Liver (tissue), 8 donors: ENCODE measurements at regions not wholly inside any gene's neighbourhood (a gene's known extent, or its start where the extent isn't known, plus 50 kb on each side); places are given as distances from the start of the nearest gene placed in this dataset.

Experiments
- DNase-seq: peaks from one replicate; pipeline ENCODE4 v3.0.0-alpha.2; 2017; ENCODE audit warnings: low spot score
- H3K27ac ChIP-seq, 2 donors: one replicate each; pipeline ENCODE4 v1.7.0; 2013; ENCODE audit warnings: inconsistent platforms in 2 of 2, low read length in 2 of 2, control low read depth in 1 of 2, low read depth in 1 of 2, mild to moderate bottlenecking in 1 of 2
- H3K27me3 ChIP-seq, 4 donors: one replicate each; pipeline versions ENCODE4 v1.6.1 to v1.7.0; 2013; ENCODE audit warnings: low read length in 3 of 4, inconsistent platforms in 1 of 4, mild to moderate bottlenecking in 1 of 4, moderate library complexity in 1 of 4; ENCODE audit not compliant: control insufficient read depth in 4 of 4, insufficient read depth in 4 of 4
- H3K36me3 ChIP-seq, 4 donors: one replicate each; pipeline versions ENCODE4 v1.6.1 to v1.7.0; 2013; ENCODE audit warnings: low read length in 3 of 4, mild to moderate bottlenecking in 3 of 4, low read depth in 1 of 4, moderate library complexity in 1 of 4; ENCODE audit not compliant: control insufficient read depth in 4 of 4, insufficient read depth in 3 of 4
- H3K4me1 ChIP-seq, 4 donors: one replicate each; pipeline versions ENCODE4 v1.6.1 to v1.7.0; 2013; ENCODE audit warnings: low read length in 3 of 4, mild to moderate bottlenecking in 3 of 4, moderate library complexity in 1 of 4; ENCODE audit not compliant: control insufficient read depth in 4 of 4, insufficient read depth in 4 of 4
- H3K4me3 ChIP-seq, 3 donors: one replicate each; pipeline versions ENCODE4 v1.6.1 to v1.7.0; 2013; ENCODE audit warnings: low read length in 3 of 3, control low read depth in 1 of 3, low read depth in 1 of 3, mild to moderate bottlenecking in 1 of 3
- H3K9ac ChIP-seq, 2 donors: one replicate each; pipeline ENCODE4 v1.7.0; 2013; ENCODE audit warnings: low read length in 2 of 2, mild to moderate bottlenecking in 2 of 2, moderate library complexity in 2 of 2, control low read depth in 1 of 2, low read depth in 1 of 2
- H3K9me3 ChIP-seq, 4 donors: one replicate each; pipeline versions ENCODE4 v1.6.1 to v1.7.0; 2013; ENCODE audit warnings: low read length in 3 of 4; ENCODE audit not compliant: control insufficient read depth in 4 of 4
- EGR1 ChIP-seq, 2 donors: IDR thresholded peaks; 2 replicates each; pipeline ENCODE4 v1.6.1; 2016 to 2018; ENCODE audit warnings: antibody characterized with exemption in 2 of 2, low read depth in 2 of 2
- FOXA1 ChIP-seq: IDR thresholded peaks from 2 replicates; pipeline ENCODE4 v1.6.1; 2016; ENCODE audit warnings: antibody characterized with exemption
- FOXA2 ChIP-seq: IDR thresholded peaks from 2 replicates; pipeline ENCODE4 v1.6.1; 2016; ENCODE audit warnings: antibody characterized with exemption
- GABPA ChIP-seq, 2 donors: IDR thresholded peaks in 1 of 2; conservative IDR thresholded peaks in 1 of 2; 2 replicates each; pipeline ENCODE4 v1.6.1; 2016; ENCODE audit warnings: antibody characterized with exemption in 2 of 2, mild to moderate bottlenecking in 1 of 2, moderate library complexity in 1 of 2
- HNF4A ChIP-seq, 2 donors: conservative IDR thresholded peaks; 2 replicates each; pipeline ENCODE4 v1.6.1; 2016; ENCODE audit warnings: antibody characterized with exemption in 2 of 2, mild to moderate bottlenecking in 2 of 2
- HNF4G ChIP-seq: IDR thresholded peaks from 2 replicates; pipeline ENCODE4 v1.6.1; 2016; ENCODE audit warnings: antibody characterized with exemption
- JUND ChIP-seq, 2 donors: IDR thresholded peaks; 2 replicates each; pipeline ENCODE4 v1.6.1; 2016; ENCODE audit warnings: antibody characterized with exemption in 2 of 2
- NR2F2 ChIP-seq: IDR thresholded peaks from 2 replicates; pipeline ENCODE4 v1.6.1; 2016; ENCODE audit warnings: antibody characterized with exemption
- RAD21 ChIP-seq, 2 donors: IDR thresholded peaks; 2 replicates each; pipeline ENCODE4 v1.6.1; 2016; ENCODE audit warnings: antibody characterized with exemption in 2 of 2, mild to moderate bottlenecking in 2 of 2
- RXRA ChIP-seq, 2 donors: IDR thresholded peaks; 2 replicates each; pipeline ENCODE4 v1.6.1; 2017 to 2018; ENCODE audit warnings: antibody characterized with exemption in 2 of 2, mild to moderate bottlenecking in 1 of 2
- SP1 ChIP-seq: IDR thresholded peaks from 2 replicates; pipeline ENCODE4 v1.6.1; 2018; ENCODE audit warnings: antibody characterized with exemption, mild to moderate bottlenecking
- TAF1 ChIP-seq: conservative IDR thresholded peaks from 2 replicates; pipeline ENCODE4 v1.6.1; 2016; ENCODE audit warnings: antibody characterized with exemption, mild to moderate bottlenecking
- YY1 ChIP-seq: IDR thresholded peaks from 2 replicates; pipeline ENCODE4 v1.6.1; 2016; ENCODE audit warnings: antibody characterized with exemption, mild to moderate bottlenecking
- WGBS: extraction: QIAGEN DNeasy Blood & Tissue Kit; methylation state at CpG from one replicate; pipeline ENCODE4 v1.1.7; 2013; 5-methylcytosine and 5-hydroxymethylcytosine counted together
- TF ChIP-seq, protein P1 (sequence below): IDR thresholded peaks from 2 replicates; pipeline ENCODE4 v1.6.1; 2016; ENCODE audit warnings: antibody characterized with exemption
- TF ChIP-seq, protein P2 (sequence below): IDR thresholded peaks from 2 replicates; pipeline ENCODE4 v1.6.1; 2016; ENCODE audit warnings: antibody characterized with exemption, mild to moderate bottlenecking
- TF ChIP-seq, protein P3 (sequence below): fragments of 150-350 bp; IDR thresholded peaks from 2 replicates; pipeline ENCODE4 v1.5.1; 2017; ENCODE audit warnings: improper control_type of control experiment, low read depth, low read length; ENCODE audit not compliant: missing input control
- TF ChIP-seq, protein P4 (sequence below): IDR thresholded peaks from 2 replicates; pipeline ENCODE4 v1.6.1; 2016; ENCODE audit warnings: antibody characterized with exemption
- TF ChIP-seq, protein P5 (sequence below): IDR thresholded peaks from 2 replicates; pipeline ENCODE4 v1.6.1; 2016; ENCODE audit warnings: antibody characterized with exemption
- donor health status: healthy.
- donor health status: healthy.
- donor health status: healthy.
- donor health status: healthy.
- donor health status: healthy.

DNA sequence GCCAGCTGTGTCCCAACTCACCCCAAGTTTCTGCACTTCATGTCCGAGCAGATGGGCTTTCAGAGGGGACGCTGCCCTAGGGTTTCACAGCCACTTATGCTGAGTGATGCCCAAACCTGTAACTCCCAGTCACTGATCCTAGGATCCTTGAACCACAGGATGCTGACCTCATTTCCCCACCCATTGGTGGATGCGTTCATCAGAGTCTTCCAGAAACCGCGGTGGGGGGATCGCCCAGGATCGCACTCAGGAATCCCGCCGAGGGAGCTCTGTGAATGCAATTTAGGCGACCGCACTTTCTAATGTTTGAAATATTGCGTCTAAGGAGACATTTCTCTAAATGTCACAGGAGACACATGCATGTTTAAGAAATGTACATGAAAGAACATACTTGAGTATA, 212.3 kb upstream of the IRX4 start:
- 91% methylated on average over 12 of the region's 12 CpGs for WGBS
- Histone ChIP-seq H3K27me3 (no peaks in the 10 kb centered on the region), H3K36me3 (no peaks in the 10 kb centered on the region), H3K27ac (no peak overlapping the region), H3K9ac (no peak overlapping the region), H3K4me1 (no peaks in the 10 kb centered on the region), H3K4me3 (no peak overlapping the region), H3K9me3 (no peaks in the 10 kb centered on the region)
- no peak for DNase-seq
- TF ChIP-seq NR2F2 (no peak), SP1 (no peak), EGR1 (IDR thresholded peaks at IDR 0.05; ENCODE audit: low read depth in 2 of 2) (no peak), HNF4G (no peak), FOXA2 (no peak), TAF1 (no peak), JUND (IDR thresholded peaks at IDR 0.05) (no peak), RAD21 (IDR thresholded peaks at IDR 0.05) (no peak), YY1 (no peak), FOXA1 (no peak), RXRA (IDR thresholded peaks at IDR 0.05) (no peak), HNF4A (conservative IDR thresholded peaks at IDR 0.05) (no peak), GABPA (IDR thresholded peaks at IDR 0.05 in 1 of 2, conservative IDR thresholded peaks at IDR 0.05 in 1 of 2) (no peak)
- TF ChIP-seq, protein P1, sequence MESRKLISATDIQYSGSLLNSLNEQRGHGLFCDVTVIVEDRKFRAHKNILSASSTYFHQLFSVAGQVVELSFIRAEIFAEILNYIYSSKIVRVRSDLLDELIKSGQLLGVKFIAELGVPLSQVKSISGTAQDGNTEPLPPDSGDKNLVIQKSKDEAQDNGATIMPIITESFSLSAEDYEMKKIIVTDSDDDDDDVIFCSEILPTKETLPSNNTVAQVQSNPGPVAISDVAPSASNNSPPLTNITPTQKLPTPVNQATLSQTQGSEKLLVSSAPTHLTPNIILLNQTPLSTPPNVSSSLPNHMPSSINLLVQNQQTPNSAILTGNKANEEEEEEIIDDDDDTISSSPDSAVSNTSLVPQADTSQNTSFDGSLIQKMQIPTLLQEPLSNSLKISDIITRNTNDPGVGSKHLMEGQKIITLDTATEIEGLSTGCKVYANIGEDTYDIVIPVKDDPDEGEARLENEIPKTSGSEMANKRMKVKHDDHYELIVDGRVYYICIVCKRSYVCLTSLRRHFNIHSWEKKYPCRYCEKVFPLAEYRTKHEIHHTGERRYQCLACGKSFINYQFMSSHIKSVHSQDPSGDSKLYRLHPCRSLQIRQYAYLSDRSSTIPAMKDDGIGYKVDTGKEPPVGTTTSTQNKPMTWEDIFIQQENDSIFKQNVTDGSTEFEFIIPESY = no peak
- TF ChIP-seq, protein P2, sequence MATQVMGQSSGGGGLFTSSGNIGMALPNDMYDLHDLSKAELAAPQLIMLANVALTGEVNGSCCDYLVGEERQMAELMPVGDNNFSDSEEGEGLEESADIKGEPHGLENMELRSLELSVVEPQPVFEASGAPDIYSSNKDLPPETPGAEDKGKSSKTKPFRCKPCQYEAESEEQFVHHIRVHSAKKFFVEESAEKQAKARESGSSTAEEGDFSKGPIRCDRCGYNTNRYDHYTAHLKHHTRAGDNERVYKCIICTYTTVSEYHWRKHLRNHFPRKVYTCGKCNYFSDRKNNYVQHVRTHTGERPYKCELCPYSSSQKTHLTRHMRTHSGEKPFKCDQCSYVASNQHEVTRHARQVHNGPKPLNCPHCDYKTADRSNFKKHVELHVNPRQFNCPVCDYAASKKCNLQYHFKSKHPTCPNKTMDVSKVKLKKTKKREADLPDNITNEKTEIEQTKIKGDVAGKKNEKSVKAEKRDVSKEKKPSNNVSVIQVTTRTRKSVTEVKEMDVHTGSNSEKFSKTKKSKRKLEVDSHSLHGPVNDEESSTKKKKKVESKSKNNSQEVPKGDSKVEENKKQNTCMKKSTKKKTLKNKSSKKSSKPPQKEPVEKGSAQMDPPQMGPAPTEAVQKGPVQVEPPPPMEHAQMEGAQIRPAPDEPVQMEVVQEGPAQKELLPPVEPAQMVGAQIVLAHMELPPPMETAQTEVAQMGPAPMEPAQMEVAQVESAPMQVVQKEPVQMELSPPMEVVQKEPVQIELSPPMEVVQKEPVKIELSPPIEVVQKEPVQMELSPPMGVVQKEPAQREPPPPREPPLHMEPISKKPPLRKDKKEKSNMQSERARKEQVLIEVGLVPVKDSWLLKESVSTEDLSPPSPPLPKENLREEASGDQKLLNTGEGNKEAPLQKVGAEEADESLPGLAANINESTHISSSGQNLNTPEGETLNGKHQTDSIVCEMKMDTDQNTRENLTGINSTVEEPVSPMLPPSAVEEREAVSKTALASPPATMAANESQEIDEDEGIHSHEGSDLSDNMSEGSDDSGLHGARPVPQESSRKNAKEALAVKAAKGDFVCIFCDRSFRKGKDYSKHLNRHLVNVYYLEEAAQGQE = no peak
- TF ChIP-seq, protein P3, sequence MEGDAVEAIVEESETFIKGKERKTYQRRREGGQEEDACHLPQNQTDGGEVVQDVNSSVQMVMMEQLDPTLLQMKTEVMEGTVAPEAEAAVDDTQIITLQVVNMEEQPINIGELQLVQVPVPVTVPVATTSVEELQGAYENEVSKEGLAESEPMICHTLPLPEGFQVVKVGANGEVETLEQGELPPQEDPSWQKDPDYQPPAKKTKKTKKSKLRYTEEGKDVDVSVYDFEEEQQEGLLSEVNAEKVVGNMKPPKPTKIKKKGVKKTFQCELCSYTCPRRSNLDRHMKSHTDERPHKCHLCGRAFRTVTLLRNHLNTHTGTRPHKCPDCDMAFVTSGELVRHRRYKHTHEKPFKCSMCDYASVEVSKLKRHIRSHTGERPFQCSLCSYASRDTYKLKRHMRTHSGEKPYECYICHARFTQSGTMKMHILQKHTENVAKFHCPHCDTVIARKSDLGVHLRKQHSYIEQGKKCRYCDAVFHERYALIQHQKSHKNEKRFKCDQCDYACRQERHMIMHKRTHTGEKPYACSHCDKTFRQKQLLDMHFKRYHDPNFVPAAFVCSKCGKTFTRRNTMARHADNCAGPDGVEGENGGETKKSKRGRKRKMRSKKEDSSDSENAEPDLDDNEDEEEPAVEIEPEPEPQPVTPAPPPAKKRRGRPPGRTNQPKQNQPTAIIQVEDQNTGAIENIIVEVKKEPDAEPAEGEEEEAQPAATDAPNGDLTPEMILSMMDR = no peak
- TF ChIP-seq, protein P4, sequence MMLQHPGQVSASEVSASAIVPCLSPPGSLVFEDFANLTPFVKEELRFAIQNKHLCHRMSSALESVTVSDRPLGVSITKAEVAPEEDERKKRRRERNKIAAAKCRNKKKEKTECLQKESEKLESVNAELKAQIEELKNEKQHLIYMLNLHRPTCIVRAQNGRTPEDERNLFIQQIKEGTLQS = no peak
- TF ChIP-seq, protein P5, sequence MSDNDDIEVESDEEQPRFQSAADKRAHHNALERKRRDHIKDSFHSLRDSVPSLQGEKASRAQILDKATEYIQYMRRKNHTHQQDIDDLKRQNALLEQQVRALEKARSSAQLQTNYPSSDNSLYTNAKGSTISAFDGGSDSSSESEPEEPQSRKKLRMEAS = no peak

DNA sequence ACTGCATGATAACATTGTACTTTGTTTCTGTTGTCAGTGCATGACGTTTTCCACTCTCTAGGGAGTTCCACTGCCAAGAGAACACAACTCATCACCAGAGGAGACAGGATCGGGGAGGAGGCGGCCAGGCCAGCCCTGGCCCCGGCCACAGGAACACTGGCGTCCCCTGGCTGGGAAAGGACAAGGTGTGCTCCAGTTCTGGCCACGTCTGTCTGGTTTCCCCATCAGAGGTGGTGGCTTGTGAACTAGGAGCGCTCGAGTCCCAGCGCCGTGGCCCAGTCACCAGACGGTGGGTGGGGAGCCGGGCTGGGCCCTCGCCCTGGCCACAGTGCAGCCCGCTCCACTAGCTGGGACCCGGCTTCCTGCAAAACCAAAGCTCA, 211.9 kb upstream of the IRX4 start:
- H3K9ac ChIP-seq = no peak overlapping the region
- H3K36me3 ChIP-seq = no peaks in the 10 kb centered on the region
- no peaks in the 10 kb centered on the region for H3K27me3 ChIP-seq
- H3K27ac ChIP-seq = no peak overlapping the region
- H3K9me3 ChIP-seq = no peaks in the 10 kb centered on the region
- no peak for DNase-seq
- WGBS = 82% methylated on average over 15 of the region's 15 CpGs
- H3K4me3 ChIP-seq = no peak overlapping the region
- no peaks in the 10 kb centered on the region for H3K4me1 ChIP-seq
- TF ChIP-seq TAF1 = no peak
